ENCODE measurements at regions not wholly inside any gene's neighbourhood (a gene's known extent, or its start where the extent isn't known, plus 50 kb on each side); places are given as distances from the start of the nearest gene placed in this dataset.

DNA sequence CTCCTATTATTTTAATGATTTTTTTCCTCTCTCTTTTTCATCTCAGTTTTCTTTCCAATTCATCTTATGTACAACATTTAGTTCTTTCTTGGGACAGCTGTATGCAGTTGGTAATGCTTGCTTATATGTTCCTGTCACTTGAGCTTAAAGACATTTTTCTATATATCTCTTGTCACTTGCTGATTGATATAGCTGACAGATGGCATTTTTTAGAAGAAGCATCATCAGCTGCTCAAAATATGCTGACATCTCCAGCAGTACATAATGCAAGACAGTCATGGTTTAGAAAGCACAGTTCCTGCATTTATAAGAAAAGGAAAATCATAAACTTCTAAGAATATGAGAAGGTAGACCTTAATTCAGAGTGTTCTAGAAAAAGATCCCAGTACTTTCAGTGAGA is 56.5 kb downstream of the DCAF8L1 start:
- Histone ChIP-seq H3K9me3 (ENCODE audit: insufficient read depth, low read depth, low read length) (no peaks in the 10 kb centered on the region), H3K36me3 (ENCODE audit: insufficient read depth, low read length) (no peaks in the 10 kb centered on the region), H3K9ac (ENCODE audit: low read depth, low read length) (no peak overlapping the region), H3K27ac (ENCODE audit: low read depth, low read length) (no peak overlapping the region), H3K27me3 (ENCODE audit: insufficient read depth, low read length) (no peaks in the 10 kb centered on the region), H3K4me1 (ENCODE audit: insufficient read depth, low read length) (no peaks in the 10 kb centered on the region), H3K4me3 (ENCODE audit: low read length) (no peak overlapping the region)

DNA sequence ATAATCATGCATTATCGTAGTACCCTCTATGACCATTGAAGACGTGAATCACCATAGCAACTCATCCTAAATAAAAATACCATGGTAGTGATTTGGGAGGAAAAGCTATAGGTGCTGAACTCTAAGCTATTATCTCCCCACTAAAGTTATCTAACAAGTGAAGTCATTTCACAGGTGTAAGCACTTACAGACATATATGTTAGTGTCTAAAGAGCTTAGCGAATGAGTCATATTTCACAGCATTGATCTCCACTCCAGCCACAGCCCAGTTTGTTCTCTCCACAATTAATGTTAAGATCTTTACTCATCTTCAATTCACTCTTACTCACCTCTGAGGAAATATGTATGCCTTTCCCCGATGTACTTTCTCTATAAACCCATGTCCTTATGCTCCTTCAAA is 57.0 kb downstream of the DCAF8L1 start:
- Histone ChIP-seq H3K27ac (ENCODE audit: low read depth, low read length) (no peak overlapping the region), H3K27me3 (ENCODE audit: insufficient read depth, low read length) (no peaks in the 10 kb centered on the region), H3K4me1 (ENCODE audit: insufficient read depth, low read length) (no peaks in the 10 kb centered on the region), H3K4me3 (ENCODE audit: low read length) (no peak overlapping the region), H3K36me3 (ENCODE audit: insufficient read depth, low read length) (no peaks in the 10 kb centered on the region), H3K9me3 (ENCODE audit: insufficient read depth, low read depth, low read length) (no peaks in the 10 kb centered on the region), H3K9ac (ENCODE audit: low read depth, low read length) (no peak overlapping the region)
- 93% methylated on average over 3 of the region's 4 CpGs for WGBS

DNA sequence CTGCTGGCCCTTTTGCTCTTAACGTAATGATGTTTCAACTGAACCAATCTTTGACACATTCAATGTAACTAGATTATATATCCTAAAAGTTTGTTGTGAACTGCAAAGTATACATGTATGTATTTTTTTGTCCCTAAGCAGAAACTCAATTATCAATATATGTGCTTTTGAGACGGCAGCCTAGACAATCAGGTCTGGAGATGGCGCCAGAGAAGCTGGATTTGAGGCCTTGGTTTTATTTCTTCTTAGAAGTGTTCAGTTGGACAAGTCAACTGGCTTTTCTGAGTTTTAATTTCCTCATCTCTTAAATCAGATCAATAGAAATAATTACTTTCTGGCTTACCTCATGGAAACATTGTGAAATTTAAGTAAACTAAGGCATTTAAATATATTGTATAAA is 62.5 kb downstream of the DCAF8L1 start:
- Histone ChIP-seq H3K4me3 (ENCODE audit: low read length) (no peak overlapping the region), H3K4me1 (ENCODE audit: insufficient read depth, low read length) (no peaks in the 10 kb centered on the region), H3K27me3 (ENCODE audit: insufficient read depth, low read length) (no peaks in the 10 kb centered on the region), H3K9ac (ENCODE audit: low read depth, low read length) (no peak overlapping the region), H3K9me3 (ENCODE audit: insufficient read depth, low read depth, low read length) (no peaks in the 10 kb centered on the region), H3K36me3 (ENCODE audit: insufficient read depth, low read length) (no peaks in the 10 kb centered on the region), H3K27ac (ENCODE audit: low read depth, low read length) (no peak overlapping the region)
- WGBS = 80% methylated on average over 1 of the region's 3 CpGs

DNA sequence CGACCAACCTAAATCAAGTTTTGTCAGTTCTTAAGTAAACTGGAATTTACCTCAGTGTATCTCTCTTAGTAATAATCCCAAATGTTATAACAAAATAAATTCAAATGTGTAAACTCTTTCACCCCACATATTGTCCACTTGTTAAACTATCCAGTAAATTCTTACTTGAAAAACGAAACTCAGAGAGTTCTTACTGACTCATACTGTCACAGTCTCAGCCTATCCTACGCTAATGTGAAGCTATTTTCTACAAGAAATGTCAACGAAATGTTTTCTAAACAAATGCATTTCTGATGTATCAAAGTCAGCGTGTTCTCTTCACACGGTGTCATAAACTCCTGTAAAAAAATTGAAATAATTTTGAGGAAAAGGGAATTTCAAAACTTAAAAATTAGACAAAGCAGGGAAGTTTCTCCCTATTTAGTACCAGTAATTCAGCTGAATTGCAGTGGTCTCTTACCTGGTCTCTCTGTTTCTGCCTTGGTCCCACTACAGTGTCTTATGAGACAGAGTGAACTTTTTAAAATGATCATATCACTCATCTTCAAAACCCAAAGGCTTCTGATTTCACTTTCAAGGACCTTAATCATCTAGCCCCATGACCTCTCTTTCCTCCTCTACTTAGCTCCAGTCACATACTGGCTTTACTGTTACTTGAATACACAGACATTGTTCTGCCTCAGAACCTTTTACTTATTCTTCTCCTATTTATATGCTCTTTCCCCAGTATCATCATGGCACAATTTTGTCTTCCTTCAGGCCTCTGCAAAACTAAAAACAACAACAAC is 63.3 kb downstream of the DCAF8L1 start:
- Histone ChIP-seq H3K9ac (ENCODE audit: low read depth, low read length) (no peak overlapping the region), H3K27me3 (ENCODE audit: insufficient read depth, low read length) (no peaks in the 10 kb centered on the region), H3K36me3 (ENCODE audit: insufficient read depth, low read length) (no peaks in the 10 kb centered on the region), H3K4me3 (ENCODE audit: low read length) (no peak overlapping the region), H3K4me1 (ENCODE audit: insufficient read depth, low read length) (no peaks in the 10 kb centered on the region), H3K9me3 (ENCODE audit: insufficient read depth, low read depth, low read length) (no peaks in the 10 kb centered on the region), H3K27ac (ENCODE audit: low read depth, low read length) (no peak overlapping the region)
- WGBS = 97% methylated on average over 5 of the region's 6 CpGs

DNA sequence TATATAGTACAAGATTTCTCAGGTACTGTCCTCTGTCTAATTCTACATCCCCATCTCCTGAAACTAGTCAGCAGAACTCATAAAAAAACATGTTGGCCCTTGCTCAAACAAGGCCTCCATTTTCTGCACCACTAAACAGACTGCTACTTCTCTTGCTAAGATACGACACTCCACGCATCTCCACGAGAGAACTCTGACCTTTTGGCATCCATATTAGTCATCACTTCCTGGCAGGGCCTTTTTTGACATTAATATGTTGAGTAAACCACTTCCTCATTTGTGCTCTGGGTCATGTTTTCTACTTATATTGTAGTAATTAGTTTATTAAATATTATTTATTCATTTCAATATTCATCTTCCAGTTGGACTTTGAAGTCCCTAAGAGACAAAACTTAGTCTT is 65.6 kb downstream of the DCAF8L1 start:
- Histone ChIP-seq H3K27me3 (ENCODE audit: insufficient read depth, low read length) (no peaks in the 10 kb centered on the region), H3K27ac (ENCODE audit: low read depth, low read length) (no peak overlapping the region), H3K9me3 (ENCODE audit: insufficient read depth, low read depth, low read length) (no peaks in the 10 kb centered on the region), H3K4me1 (ENCODE audit: insufficient read depth, low read length) (no peaks in the 10 kb centered on the region), H3K9ac (ENCODE audit: low read depth, low read length) (no peak overlapping the region), H3K36me3 (ENCODE audit: insufficient read depth, low read length) (no peaks in the 10 kb centered on the region), H3K4me3 (ENCODE audit: low read length) (no peak overlapping the region)
- WGBS = 93% methylated on average over 3 of the region's 3 CpGs

DNA sequence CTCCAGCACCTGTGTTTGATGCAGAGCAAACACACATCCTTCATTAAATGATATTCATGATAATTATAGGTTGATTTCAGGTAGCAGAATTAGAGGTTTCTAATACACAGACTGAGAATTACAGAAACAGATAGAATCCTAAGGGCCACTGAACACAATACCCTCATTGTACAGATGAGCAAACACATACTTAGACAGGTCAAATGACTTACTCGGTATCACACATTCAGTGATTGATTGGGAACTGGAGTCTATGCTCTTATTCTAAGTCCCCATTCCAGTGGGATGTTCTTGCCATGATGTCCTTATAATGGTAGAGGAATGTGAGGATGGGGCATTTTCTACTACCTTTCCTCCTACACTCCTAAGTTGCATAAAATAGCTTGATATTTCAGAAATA is 70.8 kb downstream of the DCAF8L1 start:
- Histone ChIP-seq H3K27ac (ENCODE audit: low read depth, low read length) (no peak overlapping the region), H3K4me1 (ENCODE audit: insufficient read depth, low read length) (no peaks in the 10 kb centered on the region), H3K27me3 (ENCODE audit: insufficient read depth, low read length) (no peaks in the 10 kb centered on the region), H3K4me3 (ENCODE audit: low read length) (no peak overlapping the region), H3K9me3 (ENCODE audit: insufficient read depth, low read depth, low read length) (no peaks in the 10 kb centered on the region), H3K36me3 (ENCODE audit: insufficient read depth, low read length) (no peaks in the 10 kb centered on the region), H3K9ac (ENCODE audit: low read depth, low read length) (no peak overlapping the region)
- WGBS = 67% methylated on average over 1 of the region's 1 CpG

DNA sequence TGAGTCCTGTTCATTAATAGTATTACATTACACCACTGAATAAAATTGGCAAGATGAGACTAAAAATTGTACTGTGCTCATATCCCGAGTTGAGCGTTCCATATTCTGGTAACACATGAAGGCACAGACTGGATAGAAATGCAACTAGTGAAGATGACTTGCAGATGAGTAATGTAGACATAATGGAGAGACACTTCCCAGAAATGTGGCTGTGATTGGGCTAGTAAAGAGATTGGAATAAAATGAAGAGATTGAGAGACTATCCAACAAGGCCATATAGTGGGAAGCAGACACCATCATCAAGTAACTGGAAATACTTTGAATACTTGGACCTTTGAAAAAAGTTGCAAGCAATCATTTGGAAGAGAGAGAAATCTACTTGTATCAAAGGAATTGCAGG is 77.3 kb downstream of the DCAF8L1 start:
- H3K9me3 ChIP-seq (ENCODE audit: insufficient read depth, low read depth, low read length) = no peaks in the 10 kb centered on the region
- no peaks in the 10 kb centered on the region for H3K27me3 ChIP-seq (ENCODE audit: insufficient read depth, low read length)
- no peak overlapping the region for H3K9ac ChIP-seq (ENCODE audit: low read depth, low read length)
- H3K36me3 ChIP-seq (ENCODE audit: insufficient read depth, low read length) = no peaks in the 10 kb centered on the region
- no peak overlapping the region for H3K4me3 ChIP-seq (ENCODE audit: low read length)
- no peaks in the 10 kb centered on the region for H3K4me1 ChIP-seq (ENCODE audit: insufficient read depth, low read length)
- no peak overlapping the region for H3K27ac ChIP-seq (ENCODE audit: low read depth, low read length)
- 98% methylated on average over 2 of the region's 2 CpGs for WGBS

DNA sequence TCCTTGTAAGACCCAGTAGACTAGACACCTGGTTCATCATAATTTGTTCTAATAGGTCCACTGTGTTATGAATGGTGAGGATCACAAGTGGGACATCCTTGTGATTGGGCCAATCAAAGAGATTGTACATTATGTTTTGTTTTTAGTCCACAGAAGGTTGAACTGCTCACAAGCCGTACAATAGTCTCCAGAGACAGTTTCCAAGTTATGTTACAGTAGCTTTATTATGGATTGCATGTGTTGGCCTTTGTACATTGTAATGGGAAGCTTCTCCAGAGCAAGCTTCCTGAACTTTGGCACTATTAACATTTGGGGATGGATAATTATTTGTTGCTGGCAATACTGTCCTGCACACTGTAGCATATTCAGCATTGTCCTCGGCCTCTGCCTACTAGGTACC is 86.1 kb downstream of the MAGEB10 start:
- Histone ChIP-seq H3K36me3 (ENCODE audit: insufficient read depth, low read length) (no peaks in the 10 kb centered on the region), H3K9me3 (ENCODE audit: insufficient read depth, low read depth, low read length) (no peaks in the 10 kb centered on the region), H3K9ac (ENCODE audit: low read depth, low read length) (no peak overlapping the region), H3K4me1 (ENCODE audit: insufficient read depth, low read length) (no peaks in the 10 kb centered on the region), H3K27ac (ENCODE audit: low read depth, low read length) (no peak overlapping the region), H3K27me3 (ENCODE audit: insufficient read depth, low read length) (no peaks in the 10 kb centered on the region), H3K4me3 (ENCODE audit: low read length) (no peak overlapping the region)
- WGBS = 91% methylated on average over 2 of the region's 2 CpGs

DNA sequence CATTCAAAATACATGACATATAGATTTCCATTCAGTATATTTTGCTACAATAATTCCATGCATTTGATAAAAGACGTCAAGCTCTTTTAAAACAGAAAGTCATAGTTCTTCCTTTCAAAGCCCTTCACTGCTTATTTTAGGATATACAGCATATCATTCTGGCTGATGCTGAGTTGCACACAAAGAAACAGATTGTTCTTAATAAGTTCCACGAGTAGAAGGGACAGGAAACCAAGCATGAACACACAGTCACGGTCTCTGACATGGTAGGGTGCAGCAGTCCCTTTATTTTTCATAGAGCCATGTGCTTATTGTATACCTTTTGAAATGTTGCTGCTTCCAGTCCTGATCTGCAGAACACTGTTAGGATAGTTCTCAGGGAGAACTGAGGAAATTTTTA is 85.4 kb downstream of the MAGEB10 start:
- Histone ChIP-seq H3K4me3 (ENCODE audit: low read length) (no peak overlapping the region), H3K9ac (ENCODE audit: low read depth, low read length) (no peak overlapping the region)
- WGBS = 94% methylated on average over 3 of the region's 3 CpGs

DNA sequence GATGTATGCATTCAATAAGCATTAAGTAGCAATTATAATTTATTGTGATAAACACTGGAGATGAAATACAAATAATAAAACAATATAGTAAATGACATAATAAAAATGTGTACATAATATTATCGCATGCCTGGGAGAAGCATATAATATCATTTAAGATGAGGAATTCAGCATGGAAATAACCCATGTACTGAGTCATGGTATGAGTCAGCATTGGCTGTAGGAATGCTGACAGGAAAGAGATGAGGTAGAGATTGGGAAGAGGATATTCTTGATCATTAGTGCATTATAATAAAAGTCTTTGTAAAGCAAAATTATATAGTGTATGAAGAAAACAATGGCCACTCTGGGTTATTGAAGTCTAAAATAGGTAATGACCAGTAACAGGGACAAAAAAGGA is 82.8 kb downstream of the MAGEB10 start:
- Histone ChIP-seq H3K36me3 (ENCODE audit: insufficient read depth, low read length) (no peaks in the 10 kb centered on the region), H3K27me3 (ENCODE audit: insufficient read depth, low read length) (peaks cover 4% of the 10 kb centered on the region), H3K9ac (ENCODE audit: low read depth, low read length) (no peak overlapping the region), H3K4me1 (ENCODE audit: insufficient read depth, low read length) (no peaks in the 10 kb centered on the region), H3K27ac (ENCODE audit: low read depth, low read length) (no peak overlapping the region), H3K4me3 (ENCODE audit: low read length) (no peak overlapping the region), H3K9me3 (ENCODE audit: insufficient read depth, low read depth, low read length) (no peaks in the 10 kb centered on the region)
- 86% methylated on average over 1 of the region's 1 CpG for WGBS

More for the DNA sequence above, 85.4 kb downstream of the MAGEB10 start:
- no peak overlapping the region for H3K27ac ChIP-seq (ENCODE audit: low read depth, low read length)
- no peaks in the 10 kb centered on the region for H3K4me1 ChIP-seq (ENCODE audit: insufficient read depth, low read length)
- no peaks in the 10 kb centered on the region for H3K9me3 ChIP-seq (ENCODE audit: insufficient read depth, low read depth, low read length)
- H3K27me3 ChIP-seq (ENCODE audit: insufficient read depth, low read length) = no peaks in the 10 kb centered on the region
- no peaks in the 10 kb centered on the region for H3K36me3 ChIP-seq (ENCODE audit: insufficient read depth, low read length)

DNA sequence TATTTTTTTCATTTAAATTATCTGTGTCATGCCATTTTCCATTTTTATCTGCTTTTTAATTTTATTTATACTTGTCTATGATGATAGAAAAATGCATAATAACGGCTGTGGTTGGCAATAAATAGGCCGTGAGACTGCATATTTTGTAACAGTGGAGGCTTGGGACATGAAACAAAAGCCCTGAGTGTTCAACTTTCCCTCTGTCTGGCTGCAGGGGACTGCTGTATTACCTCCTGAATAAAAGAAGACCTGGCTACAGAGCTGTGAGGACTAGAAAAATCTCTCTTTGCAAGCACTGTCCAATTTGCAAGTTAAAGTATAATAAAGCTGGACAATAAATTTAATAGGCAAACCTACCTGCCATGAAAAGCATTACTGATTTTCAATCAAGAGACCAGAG is 82.1 kb downstream of the MAGEB10 start:
- no peak overlapping the region for H3K9ac ChIP-seq (ENCODE audit: low read depth, low read length)
- no peak overlapping the region for H3K4me3 ChIP-seq (ENCODE audit: low read length)
- no peaks in the 10 kb centered on the region for H3K36me3 ChIP-seq (ENCODE audit: insufficient read depth, low read length)
- WGBS = 95% methylated on average over 2 of the region's 2 CpGs
- no peak overlapping the region for H3K27ac ChIP-seq (ENCODE audit: low read depth, low read length)
- H3K9me3 ChIP-seq (ENCODE audit: insufficient read depth, low read depth, low read length) = no peaks in the 10 kb centered on the region
- peaks cover 7% of the 10 kb centered on the region for H3K27me3 ChIP-seq (ENCODE audit: insufficient read depth, low read length)
- H3K4me1 ChIP-seq (ENCODE audit: insufficient read depth, low read length) = no peaks in the 10 kb centered on the region

DNA sequence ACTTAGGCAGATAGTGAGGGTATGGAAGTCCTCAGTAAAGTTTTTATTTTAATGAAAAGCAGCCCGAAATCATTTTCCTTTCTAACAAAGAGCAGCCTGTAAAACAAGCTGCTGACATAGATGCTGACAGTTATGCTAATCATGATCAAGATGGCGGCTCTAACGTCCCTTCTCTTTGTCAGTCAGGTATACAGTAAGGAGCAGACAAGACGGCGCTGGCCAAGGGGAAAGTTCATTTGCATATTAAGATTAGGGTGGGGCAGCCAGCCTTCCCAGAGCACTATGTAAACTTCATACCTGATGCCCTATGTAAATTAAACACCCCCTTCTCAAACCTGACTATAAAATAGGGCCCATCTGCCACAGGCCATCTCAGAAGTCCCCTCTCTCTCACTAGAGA is 76.9 kb downstream of the MAGEB10 start:
- H3K27me3 ChIP-seq (ENCODE audit: insufficient read depth, low read length) = peaks cover 55% of the 10 kb centered on the region
- H3K36me3 ChIP-seq (ENCODE audit: insufficient read depth, low read length) = no peaks in the 10 kb centered on the region
- peaks cover 5% of the 10 kb centered on the region; the same call in 1 of the 2 replicates for H3K4me1 ChIP-seq (ENCODE audit: insufficient read depth, low read length)
- H3K9me3 ChIP-seq (ENCODE audit: insufficient read depth, low read depth, low read length) = no peaks in the 10 kb centered on the region
- H3K9ac ChIP-seq (ENCODE audit: low read depth, low read length) = no peak overlapping the region
- WGBS = 37% methylated on average over 4 of the region's 5 CpGs
- no peak overlapping the region for H3K27ac ChIP-seq (ENCODE audit: low read depth, low read length)
- H3K4me3 ChIP-seq (ENCODE audit: low read length) = no peak overlapping the region
